HepG2 (cell line): ENCODE measurements at regions not wholly inside any gene's neighbourhood (a gene's known extent, or its start where the extent isn't known, plus 50 kb on each side); places are given as distances from the start of the nearest gene placed in this dataset.

Source experiments
- ATAC-seq: fragments of 200-7000 bp; cut with Tn5 transposase; 3 replicates; pipeline ENCODE4 v1.9.1; 2020; ENCODE audit warnings: mild to moderate bottlenecking, moderate library complexity
- BruUV-seq: library from RNA; stranded (reverse); fragments of 400-500 nt; replicated peaks from 2 replicates; lab custom pipeline; 2021; lab: Mats Ljungman, UMichigan
- CTCF ChIA-PET: fragments of 300-600 bp; formaldehyde crosslinking; extraction: SDS; loops from one replicate; lab custom pipeline; 2021; ENCODE audit warnings: low total read pairs, inconsistent platforms, low intra/inter-chr PET ratio; lab: Yijun Ruan, JAX
- POLR2A ChIA-PET: fragments of 350-600 bp; sonication (Branson Sonifier 250); formaldehyde crosslinking; loops from one replicate; lab custom pipeline; 2020; ENCODE audit warnings: antibody characterized with exemption, inconsistent platforms; lab: Yijun Ruan, JAX
- DNase-seq: peaks from one replicate; pipeline ENCODE4 v3.0.0-alpha.2; 2015; ENCODE audit warnings: low spot score
- FAIRE-seq: peaks from 3 replicates; lab custom pipeline; 2011; peaks lifted over from hg19 to GRCh38; lab: Jason Lieb, UNC
- H2AFZ ChIP-seq: one replicate; pipeline ENCODE4 v1.6.1; 2011; ENCODE audit warnings: low read length, inconsistent platforms
- H3K27ac ChIP-seq: fragments of 300-600 bp; 3 replicates; pipeline ENCODE4 v1.8.0; 2011; ENCODE audit warnings: mixed run types, mild to moderate bottlenecking, mixed read lengths, low read length, inconsistent platforms; ENCODE audit not compliant: insufficient read depth; ENCODE audit errors: extremely low read length
- H3K27me3 ChIP-seq, 2 experiments: fragments of 200-600 bp in 1 of 2; 2 replicates in 1 of 2; 3 replicates in 1 of 2; pipeline versions ENCODE4 v1.6.0 to v1.8.0; 2011; ENCODE audit warnings: low read length in 2 of 2, mild to moderate bottlenecking in 2 of 2, moderate library complexity in 2 of 2, inconsistent platforms in 1 of 2; ENCODE audit not compliant: insufficient read depth in 2 of 2, control insufficient read depth in 1 of 2
- H3K36me3 ChIP-seq, 2 experiments: fragments of 200-600 bp in 1 of 2; replicated peaks in 1 of 2; 2 replicates in 1 of 2; 3 replicates in 1 of 2; pipeline versions ENCODE4 v1.5.1 to v1.8.0; 2011; ENCODE audit warnings: low read length in 2 of 2, inconsistent platforms in 1 of 2; ENCODE audit not compliant: insufficient read depth in 2 of 2, control insufficient read depth in 1 of 2
- H3K4me1 ChIP-seq: 2 replicates; pipeline ENCODE4 v1.5.1; 2012; ENCODE audit warnings: low read length, inconsistent platforms; ENCODE audit not compliant: insufficient read depth
- H3K4me2 ChIP-seq: 2 replicates; pipeline ENCODE4 v1.6.0; 2011; ENCODE audit warnings: low read depth, low read length, inconsistent platforms
- H3K4me3 ChIP-seq, 3 experiments: fragments of 200-600 bp in 1 of 3; sonication (generic), shearing (Covaris generic) in 1 of 3; replicated peaks in 1 of 3; 2 replicates each; pipeline ENCODE4 v1.5.1; 2011 to 2016; ENCODE audit warnings: low read length in 3 of 3, inconsistent platforms in 2 of 3, low read depth in 2 of 3, mild to moderate bottlenecking in 2 of 3, control low read depth in 1 of 3, mixed read lengths in 1 of 3; ENCODE audit not compliant: insufficient read depth in 1 of 3
- H3K79me2 ChIP-seq: one replicate; pipeline ENCODE4 v1.6.1; 2011; ENCODE audit warnings: low read length, inconsistent platforms; ENCODE audit not compliant: insufficient read depth
- H3K9ac ChIP-seq: 2 replicates; pipeline ENCODE4 v1.6.0; 2011; ENCODE audit warnings: mild to moderate bottlenecking, low read depth, low read length, inconsistent platforms; ENCODE audit not compliant: insufficient read depth
- H3K9me3 ChIP-seq: 2 replicates; pipeline ENCODE4 v1.5.1; 2012; ENCODE audit warnings: mild to moderate bottlenecking, low read length
- H4K20me1 ChIP-seq: 2 replicates; pipeline ENCODE4 v1.6.0; 2011; ENCODE audit warnings: inconsistent platforms, mild to moderate bottlenecking, low read length, moderate library complexity; ENCODE audit not compliant: insufficient read depth
- ELF3 ChIP-seq: IDR thresholded peaks from 2 replicates; pipeline ENCODE4 v1.6.1; 2016; ENCODE audit warnings: missing genetic modification reagents, missing compliant biosample characterization
- LCORL ChIP-seq, 2 experiments: fragments of 450-650 bp in 1 of 2; sonication (generic) in 1 of 2; formaldehyde crosslinking in 1 of 2; IDR thresholded peaks; 2 replicates each; pipeline versions ENCODE4 v1.5.0 to v1.6.1; 2017 to 2020; ENCODE audit warnings: antibody characterized with exemption in 1 of 2, missing genetic modification reagents in 1 of 2
- MED8 ChIP-seq: sonication (generic); formaldehyde crosslinking; IDR thresholded peaks from 2 replicates; pipeline ENCODE4 v1.8.1; 2023; ENCODE audit warnings: mild to moderate bottlenecking, missing genetic modification reagents; ENCODE audit not compliant: insufficient replicate concordance
- ONECUT2 ChIP-seq: sonication (generic); formaldehyde crosslinking; IDR thresholded peaks from 2 replicates; pipeline ENCODE4 v1.4.0; 2020; ENCODE audit warnings: missing genetic modification reagents
- POGZ ChIP-seq: sonication (generic); formaldehyde crosslinking; IDR thresholded peaks from 2 replicates; pipeline ENCODE4 v1.4.0; 2020; ENCODE audit warnings: mild to moderate bottlenecking, missing genetic modification reagents
- ZBTB1 ChIP-seq: sonication (generic); formaldehyde crosslinking; IDR thresholded peaks from 2 replicates; pipeline ENCODE4 v1.4.0; 2020; ENCODE audit warnings: missing genetic modification reagents, borderline replicate concordance
- ZNF543 ChIP-seq: sonication (generic); formaldehyde crosslinking; IDR thresholded peaks from 2 replicates; pipeline ENCODE4 v1.4.0; 2020; ENCODE audit warnings: mild to moderate bottlenecking, missing genetic modification reagents
- ZNF788 ChIP-seq: sonication (generic); formaldehyde crosslinking; IDR thresholded peaks from 2 replicates; pipeline ENCODE4 v1.5.0; 2020; ENCODE audit warnings: mild to moderate bottlenecking, missing genetic modification reagents, borderline replicate concordance
- ZNF850 ChIP-seq: sonication (generic); formaldehyde crosslinking; conservative IDR thresholded peaks from 2 replicates; pipeline ENCODE4 v1.9.0; 2021; ENCODE audit warnings: mild to moderate bottlenecking, missing genetic modification reagents
- WGBS: methylation state at CpG from one replicate; pipeline ENCODE4 v1.1.6; 2017; ENCODE audit warnings: low lambda C conversion rate; 5-methylcytosine and 5-hydroxymethylcytosine counted together
- in situ Hi-C: cut with HindIII; loops from 2 replicates; pipeline ENCODE4 v1.10.0; 2017; ENCODE audit warnings: low pct_unique_long_range_greater_than_20kb; ENCODE audit not compliant: extremely low pct_ligation_motif_present
- intact Hi-C: fragments of 100-400 bp; cut with micrococcal nuclease; formaldehyde crosslinking; loops from one replicate; pipeline ENCODE4 v1.10.0; 2022; ENCODE audit not compliant: unreplicated experiment
- TF ChIP-seq, protein P1 (sequence below): sonication (generic); formaldehyde crosslinking; IDR thresholded peaks from 2 replicates; pipeline ENCODE4 v1.4.0; 2020; ENCODE audit warnings: missing genetic modification reagents

DNA sequence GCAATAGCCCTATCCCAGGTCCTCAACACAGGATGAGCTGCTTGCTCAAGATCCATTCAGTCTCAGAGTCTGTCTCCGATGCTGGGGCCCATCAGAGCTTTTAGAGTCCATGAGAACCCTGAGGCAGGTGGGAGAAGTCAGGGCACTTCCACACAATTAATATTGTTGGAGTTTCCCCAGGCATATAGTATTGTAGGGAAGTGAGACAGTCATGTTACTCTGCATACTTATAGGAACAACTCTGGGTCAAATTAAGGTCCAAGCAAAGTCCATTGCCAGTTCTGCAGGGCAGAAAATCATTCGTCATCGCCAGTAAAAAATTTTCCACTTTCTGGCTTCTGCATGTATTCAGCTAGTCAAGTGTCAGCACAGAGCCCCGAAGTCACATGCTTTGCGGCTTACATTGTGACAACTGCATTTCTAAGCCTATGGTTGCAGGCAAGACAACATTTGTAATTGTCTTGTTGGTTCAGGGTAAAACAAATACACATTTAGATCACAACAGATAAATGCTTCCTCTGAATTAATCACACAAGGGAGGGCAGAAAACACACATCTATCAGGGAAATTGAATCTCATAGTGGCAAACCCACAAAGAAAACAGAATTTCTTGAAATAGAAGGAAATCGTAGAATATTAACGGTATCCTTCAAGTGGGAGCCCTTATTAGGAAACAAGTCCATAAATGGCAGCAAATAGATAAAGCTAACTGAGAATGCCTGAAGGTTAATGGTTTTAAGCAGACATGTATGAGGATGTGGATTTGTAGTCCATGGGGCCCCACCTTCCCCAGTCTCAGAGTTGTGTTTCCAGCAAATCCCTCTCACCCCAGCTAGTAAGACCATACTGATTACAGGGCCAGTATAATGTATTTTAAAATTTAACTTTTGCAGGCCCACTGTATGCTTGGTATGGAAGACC lies 412.1 kb upstream of the RASGEF1B start:
- Histone ChIP-seq H3K4me2 (no peak overlapping the region), H3K4me1 (no peaks in the 10 kb centered on the region), H3K27ac (no peak overlapping the region), H3K79me2 (no peaks in the 10 kb centered on the region), H3K4me3 (no peak overlapping the region), H3K36me3 (no peaks in the 10 kb centered on the region), H3K27me3 (no peaks in the 10 kb centered on the region), H3K9ac (no peak overlapping the region), H2AFZ (no peak overlapping the region), H3K9me3 (no peaks in the 10 kb centered on the region), H4K20me1 (no peaks in the 10 kb centered on the region)
- BruUV-seq: no TSS peak
- FAIRE-seq (no peak), DNase-seq (no peak), ATAC-seq (no peak)
- CTCF ChIA-PET: no interaction called here
- 13% methylated on average over 7 of the region's 7 CpGs for WGBS
- POLR2A ChIA-PET: no interaction called here
- no peak for TF ChIP-seq MED8
- no peak for TF ChIP-seq ONECUT2 (CRISPR knock-in tag)
- no peak for TF ChIP-seq ZNF850
- no peak for TF ChIP-seq ZNF543 (CRISPR knock-in tag)
- no peak for TF ChIP-seq ZNF788 (CRISPR knock-in tag)
- TF ChIP-seq LCORL (IDR thresholded peaks at IDR 0.05): no peak
- no peak for TF ChIP-seq LCORL (CRISPR knock-in tag; IDR thresholded peaks at IDR 0.05)
- intact Hi-C loops: no loop called here
- in situ Hi-C loops: no loop called here

DNA sequence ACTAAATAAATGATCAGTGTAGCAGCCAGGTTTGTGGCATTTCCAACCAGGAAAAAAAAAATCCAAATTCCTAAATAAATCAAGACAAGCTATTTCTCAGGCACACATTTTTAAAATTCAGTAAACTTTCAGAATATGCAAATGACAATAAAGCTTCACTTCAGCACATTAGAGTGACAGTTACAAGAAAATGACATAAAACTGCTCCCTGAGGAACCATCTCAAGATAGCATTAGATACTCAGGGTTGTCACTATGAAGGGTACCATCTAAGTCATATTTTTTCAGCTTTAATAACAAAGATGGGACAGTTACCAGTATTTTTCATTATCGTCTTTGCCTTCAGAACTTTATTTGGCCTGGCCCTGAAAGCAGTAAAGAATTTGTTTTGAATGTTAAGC lies 411.3 kb upstream of the RASGEF1B start:
- H3K36me3 ChIP-seq: no peaks in the 10 kb centered on the region
- no peaks in the 10 kb centered on the region for H3K4me1 ChIP-seq
- no peak overlapping the region for H3K9ac ChIP-seq
- no peak overlapping the region for H3K4me3 ChIP-seq
- no peaks in the 10 kb centered on the region for H3K9me3 ChIP-seq
- no peaks in the 10 kb centered on the region for H3K79me2 ChIP-seq
- in situ Hi-C loops (no loop called here), intact Hi-C loops (no loop called here)
- ATAC-seq (no peak), FAIRE-seq (no peak), DNase-seq (no peak)
- no TSS peak for BruUV-seq
- ChIA-PET POLR2A (no interaction called here), CTCF (no interaction called here)
- H3K4me2 ChIP-seq: no peak overlapping the region
- H3K27ac ChIP-seq: no peak overlapping the region
- no peak for TF ChIP-seq POGZ (CRISPR knock-in tag)
- TF ChIP-seq ELF3: no peak
- TF ChIP-seq, protein P1, sequence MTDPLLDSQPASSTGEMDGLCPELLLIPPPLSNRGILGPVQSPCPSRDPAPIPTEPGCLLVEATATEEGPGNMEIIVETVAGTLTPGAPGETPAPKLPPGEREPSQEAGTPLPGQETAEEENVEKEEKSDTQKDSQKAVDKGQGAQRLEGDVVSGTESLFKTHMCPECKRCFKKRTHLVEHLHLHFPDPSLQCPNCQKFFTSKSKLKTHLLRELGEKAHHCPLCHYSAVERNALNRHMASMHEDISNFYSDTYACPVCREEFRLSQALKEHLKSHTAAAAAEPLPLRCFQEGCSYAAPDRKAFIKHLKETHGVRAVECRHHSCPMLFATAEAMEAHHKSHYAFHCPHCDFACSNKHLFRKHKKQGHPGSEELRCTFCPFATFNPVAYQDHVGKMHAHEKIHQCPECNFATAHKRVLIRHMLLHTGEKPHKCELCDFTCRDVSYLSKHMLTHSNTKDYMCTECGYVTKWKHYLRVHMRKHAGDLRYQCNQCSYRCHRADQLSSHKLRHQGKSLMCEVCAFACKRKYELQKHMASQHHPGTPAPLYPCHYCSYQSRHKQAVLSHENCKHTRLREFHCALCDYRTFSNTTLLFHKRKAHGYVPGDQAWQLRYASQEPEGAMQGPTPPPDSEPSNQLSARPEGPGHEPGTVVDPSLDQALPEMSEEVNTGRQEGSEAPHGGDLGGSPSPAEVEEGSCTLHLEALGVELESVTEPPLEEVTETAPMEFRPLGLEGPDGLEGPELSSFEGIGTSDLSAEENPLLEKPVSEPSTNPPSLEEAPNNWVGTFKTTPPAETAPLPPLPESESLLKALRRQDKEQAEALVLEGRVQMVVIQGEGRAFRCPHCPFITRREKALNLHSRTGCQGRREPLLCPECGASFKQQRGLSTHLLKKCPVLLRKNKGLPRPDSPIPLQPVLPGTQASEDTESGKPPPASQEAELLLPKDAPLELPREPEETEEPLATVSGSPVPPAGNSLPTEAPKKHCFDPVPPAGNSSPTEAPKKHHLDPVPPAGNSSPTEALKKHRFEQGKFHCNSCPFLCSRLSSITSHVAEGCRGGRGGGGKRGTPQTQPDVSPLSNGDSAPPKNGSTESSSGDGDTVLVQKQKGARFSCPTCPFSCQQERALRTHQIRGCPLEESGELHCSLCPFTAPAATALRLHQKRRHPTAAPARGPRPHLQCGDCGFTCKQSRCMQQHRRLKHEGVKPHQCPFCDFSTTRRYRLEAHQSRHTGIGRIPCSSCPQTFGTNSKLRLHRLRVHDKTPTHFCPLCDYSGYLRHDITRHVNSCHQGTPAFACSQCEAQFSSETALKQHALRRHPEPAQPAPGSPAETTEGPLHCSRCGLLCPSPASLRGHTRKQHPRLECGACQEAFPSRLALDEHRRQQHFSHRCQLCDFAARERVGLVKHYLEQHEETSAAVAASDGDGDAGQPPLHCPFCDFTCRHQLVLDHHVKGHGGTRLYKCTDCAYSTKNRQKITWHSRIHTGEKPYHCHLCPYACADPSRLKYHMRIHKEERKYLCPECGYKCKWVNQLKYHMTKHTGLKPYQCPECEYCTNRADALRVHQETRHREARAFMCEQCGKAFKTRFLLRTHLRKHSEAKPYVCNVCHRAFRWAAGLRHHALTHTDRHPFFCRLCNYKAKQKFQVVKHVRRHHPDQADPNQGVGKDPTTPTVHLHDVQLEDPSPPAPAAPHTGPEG (CRISPR knock-in tag): no peak
- no peak for TF ChIP-seq ZBTB1 (CRISPR knock-in tag)
- H3K27me3 ChIP-seq: no peaks in the 10 kb centered on the region
- H2AFZ ChIP-seq: no peak overlapping the region
- 6% methylated on average over 1 of the region's 1 CpG for WGBS
- no peaks in the 10 kb centered on the region for H4K20me1 ChIP-seq
